ENCODE measurements at regions not wholly inside any gene's neighbourhood (a gene's known extent, or its start where the extent isn't known, plus 50 kb on each side); places are given as distances from the start of the nearest gene placed in this dataset.

GRCh38 chr12:78804262-78804661, 60.3 kb upstream of the SYT1 start:
- Histone ChIP-seq H3K4me3 (ENCODE audit: low read depth, low read length) (no peak overlapping the region), H3K4me1 (ENCODE audit: control insufficient read depth, insufficient read depth, low read length) (no peaks in the 10 kb centered on the region), H3K36me3 (ENCODE audit: control insufficient read depth in 2 of 2, insufficient read depth in 1 of 2, low read length in 2 of 2) (no peaks in the 10 kb centered on the region), H3K27ac (ENCODE audit: extremely low read depth, low read depth, low read length) (no peak overlapping the region), H3K9me3 (ENCODE audit: control insufficient read depth, insufficient read depth, low read depth, low read length) (no peaks in the 10 kb centered on the region)
- TF ChIP-seq ZNF670 (tag by site-specific recombination; IDR thresholded peaks at IDR 0.05; ENCODE audit: low read depth) (no peak), GFI1B (tag by site-specific recombination; IDR thresholded peaks at IDR 0.05) (no peak), ZNF423 (tag by site-specific recombination; IDR thresholded peaks at IDR 0.05) (no peak), KLF8 (tag by site-specific recombination; IDR thresholded peaks at IDR 0.05) (no peak), ZNF214 (tag by site-specific recombination; IDR thresholded peaks at IDR 0.05; ENCODE audit: borderline replicate concordance) (no peak)
- ChIA-PET CTCF (no interaction called here), POLR2A (no interaction called here)

Data from HEK293 (cell line).